ENCODE measurements at regions not wholly inside any gene's neighbourhood (a gene's known extent, or its start where the extent isn't known, plus 50 kb on each side); places are given as distances from the start of the nearest gene placed in this dataset.

DNA sequence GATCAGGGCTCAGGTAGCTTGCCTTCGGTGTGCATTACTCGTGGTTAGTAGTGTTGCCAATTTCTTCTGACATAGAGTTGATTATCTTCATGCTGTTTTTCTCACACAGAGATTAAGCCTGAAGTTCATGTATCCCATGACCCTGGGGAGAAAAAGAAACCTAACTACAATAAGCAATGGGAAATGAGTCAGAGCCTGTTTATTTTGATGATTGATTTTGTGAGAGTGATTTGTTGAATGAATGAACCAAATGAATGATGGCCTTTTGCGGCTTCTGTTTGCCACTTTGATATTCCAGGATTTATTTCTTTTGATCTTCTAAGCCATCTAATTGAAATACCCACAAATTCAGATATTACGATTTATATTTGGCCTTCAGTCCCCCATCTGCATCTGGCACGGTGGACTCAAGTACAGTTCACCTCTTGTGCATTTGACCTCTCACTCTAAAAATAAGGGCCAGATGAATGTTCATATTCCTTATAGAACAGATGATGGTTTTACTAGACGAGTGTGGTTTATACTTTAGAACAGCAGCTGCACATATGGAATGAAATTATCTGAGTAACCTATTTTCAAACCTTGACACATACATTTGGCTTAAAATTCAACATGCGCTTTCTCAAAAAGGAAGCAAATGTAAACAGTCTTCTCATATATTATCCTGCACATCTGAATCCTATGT, 110.7 kb downstream of the PLCE1 start:
- TF ChIP-seq SMC3 (IDR thresholded peaks at IDR 0.05; ENCODE audit: low read depth, low read length) (no peak), EP300 (IDR thresholded peaks at IDR 0.05; ENCODE audit: borderline replicate concordance in 1 of 2, low read depth in 1 of 2, low read length in 1 of 2) (no peak), NRF1 (IDR thresholded peaks at IDR 0.05; ENCODE audit: low read depth, low read length) (no peak), TAF1 (IDR thresholded peaks at IDR 0.05; ENCODE audit: borderline replicate concordance, low read depth, low read length) (no peak), RCOR1 (IDR thresholded peaks at IDR 0.05; ENCODE audit: low read length) (no peak)
- TF ChIP-seq, protein P1, sequence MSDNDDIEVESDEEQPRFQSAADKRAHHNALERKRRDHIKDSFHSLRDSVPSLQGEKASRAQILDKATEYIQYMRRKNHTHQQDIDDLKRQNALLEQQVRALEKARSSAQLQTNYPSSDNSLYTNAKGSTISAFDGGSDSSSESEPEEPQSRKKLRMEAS (IDR thresholded peaks at IDR 0.05; ENCODE audit: low read depth): no peak
- TF ChIP-seq, protein P2, sequence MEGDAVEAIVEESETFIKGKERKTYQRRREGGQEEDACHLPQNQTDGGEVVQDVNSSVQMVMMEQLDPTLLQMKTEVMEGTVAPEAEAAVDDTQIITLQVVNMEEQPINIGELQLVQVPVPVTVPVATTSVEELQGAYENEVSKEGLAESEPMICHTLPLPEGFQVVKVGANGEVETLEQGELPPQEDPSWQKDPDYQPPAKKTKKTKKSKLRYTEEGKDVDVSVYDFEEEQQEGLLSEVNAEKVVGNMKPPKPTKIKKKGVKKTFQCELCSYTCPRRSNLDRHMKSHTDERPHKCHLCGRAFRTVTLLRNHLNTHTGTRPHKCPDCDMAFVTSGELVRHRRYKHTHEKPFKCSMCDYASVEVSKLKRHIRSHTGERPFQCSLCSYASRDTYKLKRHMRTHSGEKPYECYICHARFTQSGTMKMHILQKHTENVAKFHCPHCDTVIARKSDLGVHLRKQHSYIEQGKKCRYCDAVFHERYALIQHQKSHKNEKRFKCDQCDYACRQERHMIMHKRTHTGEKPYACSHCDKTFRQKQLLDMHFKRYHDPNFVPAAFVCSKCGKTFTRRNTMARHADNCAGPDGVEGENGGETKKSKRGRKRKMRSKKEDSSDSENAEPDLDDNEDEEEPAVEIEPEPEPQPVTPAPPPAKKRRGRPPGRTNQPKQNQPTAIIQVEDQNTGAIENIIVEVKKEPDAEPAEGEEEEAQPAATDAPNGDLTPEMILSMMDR (IDR thresholded peaks at IDR 0.05): no peak
- TF ChIP-seq, protein P3, sequence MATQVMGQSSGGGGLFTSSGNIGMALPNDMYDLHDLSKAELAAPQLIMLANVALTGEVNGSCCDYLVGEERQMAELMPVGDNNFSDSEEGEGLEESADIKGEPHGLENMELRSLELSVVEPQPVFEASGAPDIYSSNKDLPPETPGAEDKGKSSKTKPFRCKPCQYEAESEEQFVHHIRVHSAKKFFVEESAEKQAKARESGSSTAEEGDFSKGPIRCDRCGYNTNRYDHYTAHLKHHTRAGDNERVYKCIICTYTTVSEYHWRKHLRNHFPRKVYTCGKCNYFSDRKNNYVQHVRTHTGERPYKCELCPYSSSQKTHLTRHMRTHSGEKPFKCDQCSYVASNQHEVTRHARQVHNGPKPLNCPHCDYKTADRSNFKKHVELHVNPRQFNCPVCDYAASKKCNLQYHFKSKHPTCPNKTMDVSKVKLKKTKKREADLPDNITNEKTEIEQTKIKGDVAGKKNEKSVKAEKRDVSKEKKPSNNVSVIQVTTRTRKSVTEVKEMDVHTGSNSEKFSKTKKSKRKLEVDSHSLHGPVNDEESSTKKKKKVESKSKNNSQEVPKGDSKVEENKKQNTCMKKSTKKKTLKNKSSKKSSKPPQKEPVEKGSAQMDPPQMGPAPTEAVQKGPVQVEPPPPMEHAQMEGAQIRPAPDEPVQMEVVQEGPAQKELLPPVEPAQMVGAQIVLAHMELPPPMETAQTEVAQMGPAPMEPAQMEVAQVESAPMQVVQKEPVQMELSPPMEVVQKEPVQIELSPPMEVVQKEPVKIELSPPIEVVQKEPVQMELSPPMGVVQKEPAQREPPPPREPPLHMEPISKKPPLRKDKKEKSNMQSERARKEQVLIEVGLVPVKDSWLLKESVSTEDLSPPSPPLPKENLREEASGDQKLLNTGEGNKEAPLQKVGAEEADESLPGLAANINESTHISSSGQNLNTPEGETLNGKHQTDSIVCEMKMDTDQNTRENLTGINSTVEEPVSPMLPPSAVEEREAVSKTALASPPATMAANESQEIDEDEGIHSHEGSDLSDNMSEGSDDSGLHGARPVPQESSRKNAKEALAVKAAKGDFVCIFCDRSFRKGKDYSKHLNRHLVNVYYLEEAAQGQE (IDR thresholded peaks at IDR 0.05; ENCODE audit: low read depth, low read length): no peak
- ChIA-PET POLR2A (no interaction called here), CTCF (interaction anchor here (0.5 kb wide), 1 partner anchor 131 kb away, joined by 3 read pairs; no protein-coding TSS in a partner anchor)
- Histone ChIP-seq H3K79me2 (ENCODE audit: insufficient read depth) (no peaks in the 10 kb centered on the region), H3K9me2 (no peaks in the 10 kb centered on the region), H4K20me1 (ENCODE audit: insufficient read depth) (no peaks in the 10 kb centered on the region), H3K27ac (ENCODE audit: low read depth in 2 of 2, low read length in 1 of 2) (peak overlapping the region in 1 of 2 experiments; percentile 36; a peak in 1 of 4 replicates), H3K27me3 (ENCODE audit: insufficient read depth) (no peaks in the 10 kb centered on the region), H3K36me3 (replicated peaks in 1 of 2; ENCODE audit: control insufficient read depth in 1 of 2, insufficient read depth in 2 of 2, low read length in 1 of 2) (no peaks in the 10 kb centered on the region), H3K4me2 (no peak overlapping the region), H2AFZ (ENCODE audit: low read depth) (no peak overlapping the region), H3K4me1 (ENCODE audit: control insufficient read depth in 1 of 2, insufficient read depth in 2 of 2, low read depth in 1 of 2, low read length in 1 of 2) (0 out of 4 replicates have a peak, but pooled peaks cover 0 to 7% of the 10 kb centered on the region in 2 experiments), H3K9ac (no peak overlapping the region), H3F3A (replicated peaks; ENCODE audit: insufficient read depth) (peaks cover 6% of the 10 kb centered on the region), H3K4me3 (ENCODE audit: low read depth in 2 of 2, low read length in 1 of 2) (no peak overlapping the region), H3K9me3 (no peaks in the 10 kb centered on the region)
- WGBS (ENCODE audit: low lambda C conversion rate): 91% methylated on average over 7 of the region's 7 CpGs
- no peak for DNase-seq

DNA sequence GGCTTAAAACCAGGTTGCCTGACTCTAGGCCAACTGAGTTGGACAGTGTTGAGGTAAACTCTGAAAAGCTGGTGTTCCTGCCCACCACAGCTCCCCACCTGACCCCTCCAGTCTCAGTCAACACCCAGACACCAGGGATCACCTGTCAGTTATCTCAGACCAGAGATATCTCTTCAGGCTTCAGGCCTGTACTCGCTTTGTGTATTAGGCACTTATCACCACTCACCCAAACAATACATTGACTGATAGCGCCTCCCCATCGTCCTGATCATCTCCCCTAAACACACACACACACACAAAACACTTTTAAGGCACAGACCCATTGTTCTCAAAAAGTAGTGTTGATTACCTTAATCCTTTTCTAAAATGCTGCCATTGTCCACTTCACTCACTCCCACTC, 111.5 kb downstream of the PLCE1 start:
- H3K4me3 ChIP-seq (ENCODE audit: low read depth in 2 of 2, low read length in 1 of 2): no peak overlapping the region
- H3K9me3 ChIP-seq: no peaks in the 10 kb centered on the region
- no peak for DNase-seq
- 0 out of 4 replicates have a peak, but pooled peaks cover 0 to 7% of the 10 kb centered on the region in 2 experiments for H3K4me1 ChIP-seq (ENCODE audit: control insufficient read depth in 1 of 2, insufficient read depth in 2 of 2, low read depth in 1 of 2, low read length in 1 of 2)
- CTCF ChIA-PET: interaction anchor here (1.0 kb wide), 1 partner anchor 12 kb away, joined by 3 read pairs; no protein-coding TSS in a partner anchor
- no peak overlapping the region for H2AFZ ChIP-seq (ENCODE audit: low read depth)
- H3K27me3 ChIP-seq (ENCODE audit: insufficient read depth): no peaks in the 10 kb centered on the region
- no peaks in the 10 kb centered on the region for H3K9me2 ChIP-seq
- no peak overlapping the region for H3K4me2 ChIP-seq
- no peaks in the 10 kb centered on the region for H4K20me1 ChIP-seq (ENCODE audit: insufficient read depth)
- 84% methylated on average over 3 of the region's 3 CpGs for WGBS (ENCODE audit: low lambda C conversion rate)
- no peaks in the 10 kb centered on the region for H3K36me3 ChIP-seq (replicated peaks in 1 of 2; ENCODE audit: control insufficient read depth in 1 of 2, insufficient read depth in 2 of 2, low read length in 1 of 2)
- POLR2A ChIA-PET: no interaction called here
- H3F3A ChIP-seq (replicated peaks; ENCODE audit: insufficient read depth): peaks cover 6% of the 10 kb centered on the region
- no peaks in the 10 kb centered on the region for H3K79me2 ChIP-seq (ENCODE audit: insufficient read depth)
- no peak overlapping the region for H3K9ac ChIP-seq
- H3K27ac ChIP-seq (ENCODE audit: low read depth in 2 of 2, low read length in 1 of 2): no peak overlapping the region
- TF ChIP-seq YY1 (IDR thresholded peaks at IDR 0.05; ENCODE audit: low read depth) (no peak), FOSL2 (IDR thresholded peaks at IDR 0.05; ENCODE audit: borderline replicate concordance, low read depth) (no peak), CHD2 (IDR thresholded peaks at IDR 0.05; ENCODE audit: low read length, partially characterized antibody) (no peak), FOXM1 (IDR thresholded peaks at IDR 0.05; ENCODE audit: low read depth) (no peak), NRF1 (IDR thresholded peaks at IDR 0.05; ENCODE audit: low read depth, low read length) (no peak), MEF2A (IDR thresholded peaks at IDR 0.05; ENCODE audit: borderline replicate concordance, low read depth) (no peak), SIN3A (IDR thresholded peaks at IDR 0.05; ENCODE audit: borderline replicate concordance, low read depth, low read length) (no peak), TEAD4 (IDR thresholded peaks at IDR 0.05; ENCODE audit: borderline replicate concordance, insufficient read depth) (no peak)
- TF ChIP-seq, protein P4, sequence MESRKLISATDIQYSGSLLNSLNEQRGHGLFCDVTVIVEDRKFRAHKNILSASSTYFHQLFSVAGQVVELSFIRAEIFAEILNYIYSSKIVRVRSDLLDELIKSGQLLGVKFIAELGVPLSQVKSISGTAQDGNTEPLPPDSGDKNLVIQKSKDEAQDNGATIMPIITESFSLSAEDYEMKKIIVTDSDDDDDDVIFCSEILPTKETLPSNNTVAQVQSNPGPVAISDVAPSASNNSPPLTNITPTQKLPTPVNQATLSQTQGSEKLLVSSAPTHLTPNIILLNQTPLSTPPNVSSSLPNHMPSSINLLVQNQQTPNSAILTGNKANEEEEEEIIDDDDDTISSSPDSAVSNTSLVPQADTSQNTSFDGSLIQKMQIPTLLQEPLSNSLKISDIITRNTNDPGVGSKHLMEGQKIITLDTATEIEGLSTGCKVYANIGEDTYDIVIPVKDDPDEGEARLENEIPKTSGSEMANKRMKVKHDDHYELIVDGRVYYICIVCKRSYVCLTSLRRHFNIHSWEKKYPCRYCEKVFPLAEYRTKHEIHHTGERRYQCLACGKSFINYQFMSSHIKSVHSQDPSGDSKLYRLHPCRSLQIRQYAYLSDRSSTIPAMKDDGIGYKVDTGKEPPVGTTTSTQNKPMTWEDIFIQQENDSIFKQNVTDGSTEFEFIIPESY (IDR thresholded peaks at IDR 0.05; ENCODE audit: borderline replicate concordance, low read depth): no peak
- TF ChIP-seq, protein P5, sequence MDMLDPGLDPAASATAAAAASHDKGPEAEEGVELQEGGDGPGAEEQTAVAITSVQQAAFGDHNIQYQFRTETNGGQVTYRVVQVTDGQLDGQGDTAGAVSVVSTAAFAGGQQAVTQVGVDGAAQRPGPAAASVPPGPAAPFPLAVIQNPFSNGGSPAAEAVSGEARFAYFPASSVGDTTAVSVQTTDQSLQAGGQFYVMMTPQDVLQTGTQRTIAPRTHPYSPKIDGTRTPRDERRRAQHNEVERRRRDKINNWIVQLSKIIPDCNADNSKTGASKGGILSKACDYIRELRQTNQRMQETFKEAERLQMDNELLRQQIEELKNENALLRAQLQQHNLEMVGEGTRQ (IDR thresholded peaks at IDR 0.05; ENCODE audit: borderline replicate concordance, low read depth, low read length): no peak
